H1 (cell line): ENCODE measurements at regions not wholly inside any gene's neighbourhood (a gene's known extent, or its start where the extent isn't known, plus 50 kb on each side); places are given as distances from the start of the nearest gene placed in this dataset.

ENCODE experiments used
- CTCF ChIA-PET: fragments of 300-600 bp; sonication (Branson Sonifier 250); formaldehyde crosslinking; loops from one replicate; lab custom pipeline; 2021; ENCODE audit not compliant: partially characterized antibody; lab: Charles Lee
- POLR2A ChIA-PET: fragments of 300-600 bp; sonication (Branson Sonifier 250); formaldehyde crosslinking; loops from one replicate; lab custom pipeline; 2021; ENCODE audit warnings: inconsistent platforms; ENCODE audit not compliant: partially characterized antibody; lab: Charles Lee
- DNase-seq, 2 experiments: peaks; one replicate each; pipeline versions ENCODE4 v3.0.0 to v3.0.0-alpha.2; 2010 to 2022; ENCODE audit warnings: low spot score in 2 of 2, low read depth in 1 of 2, mixed read lengths in 1 of 2
- FAIRE-seq: peaks from 2 replicates; lab custom pipeline; 2011; peaks lifted over from hg19 to GRCh38; lab: Jason Lieb, UNC
- H2AFZ ChIP-seq: 2 replicates; pipeline ENCODE4 v1.8.1; 2012; ENCODE audit warnings: low read length, inconsistent platforms
- H2AK5ac ChIP-seq: 2 replicates; pipeline ENCODE4 v1.6.1; 2013; ENCODE audit warnings: low read depth, low read length
- H2BK120ac ChIP-seq: replicated peaks from 2 replicates; pipeline ENCODE3; 2013; ENCODE audit warnings: low read depth, low read length, inconsistent platforms
- H2BK12ac ChIP-seq: 2 replicates; pipeline ENCODE4 v1.6.1; 2013; ENCODE audit warnings: low read depth, low read length
- H2BK15ac ChIP-seq: 2 replicates; pipeline ENCODE4 v1.6.1; 2013; ENCODE audit warnings: low read length
- H2BK20ac ChIP-seq: 2 replicates; pipeline ENCODE4 v1.6.1; 2013; ENCODE audit warnings: low read length
- H2BK5ac ChIP-seq: 2 replicates; pipeline ENCODE4 v1.6.1; 2013; ENCODE audit warnings: low read depth, low read length
- H3K14ac ChIP-seq: 2 replicates; pipeline ENCODE4 v1.6.1; 2013; ENCODE audit warnings: inconsistent platforms; ENCODE audit not compliant: insufficient read length
- H3K18ac ChIP-seq: 2 replicates; pipeline ENCODE4 v1.6.1; 2013; ENCODE audit warnings: low read length; ENCODE audit errors: extremely low read depth
- H3K23ac ChIP-seq: 2 replicates; pipeline ENCODE4 v1.6.1; 2013; ENCODE audit warnings: inconsistent platforms; ENCODE audit not compliant: insufficient read length
- H3K23me2 ChIP-seq: 2 replicates; pipeline ENCODE4 v1.6.1; 2013; ENCODE audit warnings: low read depth, low read length
- H3K27ac ChIP-seq: 2 replicates; pipeline ENCODE4 v1.6.1; 2011; ENCODE audit warnings: low read depth, low read length, inconsistent platforms
- H3K27me3 ChIP-seq, 4 experiments: replicated peaks in 1 of 4; 1 replicate in 1 of 4; 2 replicates in 3 of 4; pipeline versions ENCODE4 v1.6.1 to v1.8.1; 2011 to 2013; ENCODE audit warnings: low read length in 3 of 4, mild to moderate bottlenecking in 3 of 4, inconsistent platforms in 2 of 4, mixed read lengths in 2 of 4, moderate library complexity in 1 of 4; ENCODE audit not compliant: control insufficient read depth in 3 of 4, insufficient read depth in 3 of 4; ENCODE audit errors: extremely low read depth in 1 of 4
- H3K36me3 ChIP-seq, 4 experiments: 2 replicates each; pipeline versions ENCODE4 v1.6.1 to v1.8.1; 2011 to 2013; ENCODE audit warnings: mild to moderate bottlenecking in 4 of 4, low read length in 3 of 4, moderate library complexity in 2 of 4, control low read depth in 1 of 4, inconsistent platforms in 1 of 4; ENCODE audit not compliant: insufficient read depth in 4 of 4, control insufficient read depth in 2 of 4
- H3K4ac ChIP-seq: replicated peaks from 2 replicates; pipeline ENCODE3; 2013; ENCODE audit warnings: low read length, low read depth, mixed read lengths, inconsistent platforms; ENCODE audit not compliant: insufficient read length
- H3K4me1 ChIP-seq, 4 experiments: replicated peaks in 1 of 4; 1 replicate in 1 of 4; 2 replicates in 3 of 4; pipeline versions ENCODE4 v1.6.1 to v1.8.1; 2011 to 2013; ENCODE audit warnings: low read length in 3 of 4, inconsistent platforms in 2 of 4, mixed read lengths in 1 of 4; ENCODE audit not compliant: insufficient read depth in 4 of 4, control insufficient read depth in 3 of 4
- H3K4me2 ChIP-seq, 2 experiments: 2 replicates each; pipeline versions ENCODE4 v1.6.1 to v1.8.1; 2011 to 2013; ENCODE audit warnings: low read depth in 2 of 2, low read length in 2 of 2, control low read depth in 1 of 2, inconsistent platforms in 1 of 2, mild to moderate bottlenecking in 1 of 2; ENCODE audit not compliant: insufficient read depth in 1 of 2
- H3K4me3 ChIP-seq, 4 experiments: fragments of 200-600, 300-600 bp in 1 of 4; sonication (generic), shearing (Covaris generic), sonication (Bioruptor Twin) in 1 of 4; 2 replicates each; pipeline versions ENCODE4 v1.5.1 to v1.8.1; 2011 to 2016; ENCODE audit warnings: low read length in 4 of 4, low read depth in 3 of 4, control low read depth in 2 of 4, inconsistent platforms in 2 of 4, mild to moderate bottlenecking in 2 of 4, mixed read lengths in 1 of 4, moderate library complexity in 1 of 4; ENCODE audit not compliant: insufficient read depth in 2 of 4; ENCODE audit errors: extremely low read depth in 1 of 4
- H3K56ac ChIP-seq: replicated peaks from 2 replicates; pipeline ENCODE3; 2013; ENCODE audit warnings: low read depth, mild to moderate bottlenecking, mixed read lengths, low read length, inconsistent platforms; ENCODE audit not compliant: insufficient read length
- H3K79me1 ChIP-seq: 2 replicates; pipeline ENCODE4 v1.6.1; 2013; ENCODE audit warnings: low read depth, low read length, control low read depth
- H3K79me2 ChIP-seq, 2 experiments: 2 replicates each; pipeline versions ENCODE4 v1.6.1 to v1.8.1; 2012 to 2013; ENCODE audit warnings: low read length in 2 of 2, mild to moderate bottlenecking in 2 of 2, inconsistent platforms in 1 of 2; ENCODE audit not compliant: insufficient read depth in 2 of 2, control insufficient read depth in 1 of 2
- H3K9ac ChIP-seq, 4 experiments: replicated peaks in 1 of 4; 1 replicate in 1 of 4; 2 replicates in 3 of 4; pipeline versions ENCODE4 v1.6.1 to v1.8.1; 2011 to 2013; ENCODE audit warnings: low read depth in 3 of 4, low read length in 3 of 4, control low read depth in 2 of 4, mild to moderate bottlenecking in 2 of 4, moderate library complexity in 2 of 4, inconsistent platforms in 1 of 4; ENCODE audit errors: extremely low read depth in 1 of 4
- H3K9me3 ChIP-seq, 2 experiments: 2 replicates each; pipeline versions ENCODE4 v1.6.1 to v1.8.1; 2012 to 2013; ENCODE audit warnings: mild to moderate bottlenecking in 2 of 2, moderate library complexity in 2 of 2, control low read depth in 1 of 2, inconsistent platforms in 1 of 2, low read depth in 1 of 2, low read length in 1 of 2, mixed read lengths in 1 of 2; ENCODE audit not compliant: insufficient read depth in 2 of 2
- H4K20me1 ChIP-seq, 2 experiments: replicated peaks in 1 of 2; 2 replicates each; pipeline versions ENCODE3 to v1.8.1; 2011 to 2013; ENCODE audit warnings: inconsistent platforms in 2 of 2, low read length in 2 of 2, mild to moderate bottlenecking in 1 of 2; ENCODE audit not compliant: insufficient read depth in 2 of 2, control insufficient read depth in 1 of 2
- H4K5ac ChIP-seq: 2 replicates; pipeline ENCODE4 v1.6.1; 2013; ENCODE audit warnings: low read length, low read depth, mixed read lengths, inconsistent platforms; ENCODE audit not compliant: insufficient read length
- H4K8ac ChIP-seq: 2 replicates; pipeline ENCODE4 v1.8.0; 2013; ENCODE audit warnings: mild to moderate bottlenecking, moderate library complexity, low read length, inconsistent platforms; ENCODE audit not compliant: insufficient read depth; ENCODE audit errors: extremely low read depth
- H4K91ac ChIP-seq: replicated peaks from 2 replicates; pipeline ENCODE3; 2013; ENCODE audit warnings: low read length, mixed read lengths, inconsistent platforms; ENCODE audit not compliant: insufficient read length
- BCL11A ChIP-seq, 2 experiments: IDR thresholded peaks; one replicate each; pipeline ENCODE4 v1.6.1; 2011; ENCODE audit warnings: low read depth in 2 of 2, low read length in 2 of 2, mild to moderate bottlenecking in 2 of 2
- CREB1 ChIP-seq: IDR thresholded peaks from 2 replicates; pipeline ENCODE4 v1.6.1; 2012; ENCODE audit warnings: inconsistent platforms
- FOSL1 ChIP-seq: IDR thresholded peaks from 2 replicates; pipeline ENCODE4 v1.6.1; 2011; ENCODE audit warnings: mild to moderate bottlenecking, low read depth, low read length, moderate library complexity; ENCODE audit not compliant: insufficient read depth
- HDAC6 ChIP-seq: IDR thresholded peaks from one replicate; pipeline ENCODE4 v1.7.1; 2012; ENCODE audit warnings: low read depth, mild to moderate bottlenecking, inconsistent platforms, low read length, moderate library complexity
- NANOG ChIP-seq: IDR thresholded peaks from 2 replicates; pipeline ENCODE4 v1.6.1; 2011; ENCODE audit warnings: low read length, low read depth, mild to moderate bottlenecking, inconsistent platforms; ENCODE audit not compliant: insufficient read depth, poor library complexity, severe bottlenecking
- NRF1 ChIP-seq: IDR thresholded peaks from 2 replicates; pipeline ENCODE4 v1.6.1; 2011; ENCODE audit warnings: mild to moderate bottlenecking, low read depth, low read length, improper control_type of control experiment
- POLR2AphosphoS5 ChIP-seq: IDR thresholded peaks from 2 replicates; pipeline ENCODE4 v1.6.1; 2011; ENCODE audit warnings: low read depth, low read length
- RFX5 ChIP-seq: IDR thresholded peaks from 2 replicates; pipeline ENCODE4 v1.6.1; 2011; ENCODE audit warnings: low read depth, low read length, improper control_type of control experiment, borderline replicate concordance
- RNF2 ChIP-seq: fragments of 200-900, 300-1000 bp; sonication (generic); IDR thresholded peaks from 2 replicates; pipeline ENCODE4 v1.7.1; 2016; ENCODE audit warnings: borderline replicate concordance, low read depth, mild to moderate bottlenecking, antibody characterized with exemption, low read length; ENCODE audit not compliant: poor library complexity, severe bottlenecking; ENCODE audit errors: missing control alignments
- TBP ChIP-seq: IDR thresholded peaks from 2 replicates; pipeline ENCODE4 v1.6.1; 2011; ENCODE audit warnings: low read depth, low read length, improper control_type of control experiment
- WGBS, 2 experiments: shearing (Covaris generic) in 1 of 2; methylation state at CpG; one replicate each; pipeline versions ENCODE4 v1.1.6 to v1.1.7; 2013 to 2015; ENCODE audit warnings: low lambda C conversion rate in 2 of 2, mixed read lengths in 2 of 2, inconsistent platforms in 1 of 2, low coverage in 1 of 2, missing lambda C conversion rate in 1 of 2; ENCODE audit not compliant: insufficient replicate concordance in 2 of 2, insufficient coverage in 1 of 2, insufficient read length in 1 of 2; ENCODE audit errors: extremely low coverage in 1 of 2, missing lambda C conversion rate in 1 of 2; 5-methylcytosine and 5-hydroxymethylcytosine counted together
- TF ChIP-seq, protein P1 (sequence below), 3 experiments: IDR thresholded peaks; 1 replicate in 2 of 3; 2 replicates in 1 of 3; pipeline versions ENCODE4 v1.5.1 to v1.6.1; 2011; ENCODE audit warnings: low read length in 3 of 3, mild to moderate bottlenecking in 3 of 3, inconsistent platforms in 2 of 3, low read depth in 1 of 3, moderate library complexity in 1 of 3; ENCODE audit not compliant: insufficient read depth in 1 of 3; ENCODE audit errors: control extremely low read depth in 1 of 3

- no peak for FAIRE-seq
- Histone ChIP-seq H3K14ac (no peak overlapping the region), H3K4me3 (no peak overlapping the region), H4K91ac (no peak overlapping the region), H3K27ac (no peak overlapping the region), H3K9ac (no peak overlapping the region), H3K4me2 (no peak overlapping the region), H2AFZ (no peak overlapping the region), H4K5ac (no peak overlapping the region), H3K36me3 (no peaks in the 10 kb centered on the region), H3K79me1 (no peaks in the 10 kb centered on the region), H3K23ac (no peak overlapping the region), H3K9me3 (no peaks in the 10 kb centered on the region), H2BK5ac (no peak overlapping the region), H3K56ac (no peak overlapping the region), H2BK12ac (no peak overlapping the region), H2BK120ac (no peak overlapping the region), H4K20me1 (no peaks in the 10 kb centered on the region), H2AK5ac (no peak overlapping the region), H2BK20ac (no peak overlapping the region), H3K4me1 (no peaks in the 10 kb centered on the region), H4K8ac (no peak overlapping the region), H2BK15ac (no peak overlapping the region), H3K4ac (no peak overlapping the region), H3K23me2 (no peaks in the 10 kb centered on the region; the same call in 1 of the 2 replicates), H3K18ac (no peak overlapping the region), H3K79me2 (no peaks in the 10 kb centered on the region), H3K27me3 (no peaks in the 10 kb centered on the region)
- POLR2A ChIA-PET: no interaction called here
- WGBS, 2 experiments: 67% methylated on average over 1 of the region's 1 CpG; no CpG with 5 or more reads in 1 of the 2 experiments
- DNase-seq: no peak
- CTCF ChIA-PET: interaction anchor here (0.5 to 2.3 kb wide), 14 partner anchors 9 to 197 kb away, joined by 3 to 7 read pairs (median 4); no protein-coding TSS in a partner anchor
- TF ChIP-seq CREB1 (no peak), NRF1 (no peak), POLR2AphosphoS5 (no peak), RNF2 (no peak), BCL11A (IDR thresholded peaks at IDR 0.05; ENCODE audit: low read depth in 2 of 2, low read length in 2 of 2) (no peak), TBP (no peak), HDAC6 (no peak), FOSL1 (no peak), RFX5 (no peak), NANOG (no peak)
- TF ChIP-seq, protein P1, sequence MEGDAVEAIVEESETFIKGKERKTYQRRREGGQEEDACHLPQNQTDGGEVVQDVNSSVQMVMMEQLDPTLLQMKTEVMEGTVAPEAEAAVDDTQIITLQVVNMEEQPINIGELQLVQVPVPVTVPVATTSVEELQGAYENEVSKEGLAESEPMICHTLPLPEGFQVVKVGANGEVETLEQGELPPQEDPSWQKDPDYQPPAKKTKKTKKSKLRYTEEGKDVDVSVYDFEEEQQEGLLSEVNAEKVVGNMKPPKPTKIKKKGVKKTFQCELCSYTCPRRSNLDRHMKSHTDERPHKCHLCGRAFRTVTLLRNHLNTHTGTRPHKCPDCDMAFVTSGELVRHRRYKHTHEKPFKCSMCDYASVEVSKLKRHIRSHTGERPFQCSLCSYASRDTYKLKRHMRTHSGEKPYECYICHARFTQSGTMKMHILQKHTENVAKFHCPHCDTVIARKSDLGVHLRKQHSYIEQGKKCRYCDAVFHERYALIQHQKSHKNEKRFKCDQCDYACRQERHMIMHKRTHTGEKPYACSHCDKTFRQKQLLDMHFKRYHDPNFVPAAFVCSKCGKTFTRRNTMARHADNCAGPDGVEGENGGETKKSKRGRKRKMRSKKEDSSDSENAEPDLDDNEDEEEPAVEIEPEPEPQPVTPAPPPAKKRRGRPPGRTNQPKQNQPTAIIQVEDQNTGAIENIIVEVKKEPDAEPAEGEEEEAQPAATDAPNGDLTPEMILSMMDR (IDR thresholded peaks at IDR 0.05; ENCODE audit: control extremely low read depth in 1 of 3, insufficient read depth in 1 of 3, low read depth in 1 of 3, low read length in 3 of 3): peak in 2 of 3 experiments; percentile 28 to 48; a peak in 2 of 4 replicates
Measured at GRCh38 chr5:160970605-160971191, 118.7 kb upstream of the ATP10B start.
